ENCODE measurements at regions not wholly inside any gene's neighbourhood (a gene's known extent, or its start where the extent isn't known, plus 50 kb on each side); places are given as distances from the start of the nearest gene placed in this dataset.

DNA sequence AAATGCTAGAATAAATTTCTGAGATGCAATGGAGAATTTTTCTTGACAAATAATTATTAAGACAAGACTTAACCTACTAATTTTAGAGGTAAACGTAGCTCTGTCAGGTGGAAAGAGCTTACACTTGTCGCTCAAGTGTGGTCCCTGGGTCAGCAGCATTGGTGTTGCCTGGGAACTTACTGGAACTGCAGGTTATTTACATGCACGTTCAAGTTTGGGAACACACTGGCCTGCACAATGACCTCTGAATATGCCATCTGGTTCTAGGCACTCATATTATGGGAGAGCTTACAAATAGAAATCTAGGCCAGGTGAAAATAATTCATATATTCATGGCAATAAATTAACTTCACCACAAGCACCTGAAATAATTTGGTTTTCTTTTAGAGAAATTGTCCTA is 88.5 kb upstream of the BCL9 start (continued):
- TF ChIP-seq SMAD4 (CRISPR knock-in tag; IDR thresholded peaks at IDR 0.05) (no peak), HMGXB4 (CRISPR knock-in tag; IDR thresholded peaks at IDR 0.05) (no peak), ZNF317 (CRISPR knock-in tag; IDR thresholded peaks at IDR 0.05; ENCODE audit: borderline replicate concordance, low read depth) (no peak), SOX15 (CRISPR knock-in tag; IDR thresholded peaks at IDR 0.05) (no peak), ZNF121 (CRISPR knock-in tag; IDR thresholded peaks at IDR 0.05) (no peak), MYBL2 (CRISPR knock-in tag; IDR thresholded peaks at IDR 0.05) (no peak), EMX1 (CRISPR knock-in tag; IDR thresholded peaks at IDR 0.05) (no peak)

- Mint-ChIP-seq H3K36me3 (peaks cover 12% of the 10 kb centered on the region), H3K27ac (no peak overlapping the region), H3K9me3 (peaks cover 26% of the 10 kb centered on the region), H3K27me3 (ENCODE audit: low read depth) (peaks cover 38% of the 10 kb centered on the region), H3K4me1 (no peaks in the 10 kb centered on the region), H3K4me3 (no peak overlapping the region)
- CTCF ChIA-PET, result no interaction called here
- DNase-seq (ENCODE audit: low spot score), result no peak
- ATAC-seq, result no peak
- POLR2A ChIA-PET, result no interaction called here
- TF ChIP-seq ZSCAN18 (CRISPR knock-in tag; IDR thresholded peaks at IDR 0.05), result no peak
- TF ChIP-seq E2F4 (CRISPR knock-in tag; IDR thresholded peaks at IDR 0.05; ENCODE audit: borderline replicate concordance, low read depth), result no peak
- no peak for TF ChIP-seq ZNF396 (CRISPR knock-in tag; IDR thresholded peaks at IDR 0.05; ENCODE audit: borderline replicate concordance)
- TF ChIP-seq PRRX2 (CRISPR knock-in tag; IDR thresholded peaks at IDR 0.05), result no peak
- no peak for TF ChIP-seq NFATC4 (CRISPR knock-in tag; IDR thresholded peaks at IDR 0.05)
- TF ChIP-seq, protein P1, sequence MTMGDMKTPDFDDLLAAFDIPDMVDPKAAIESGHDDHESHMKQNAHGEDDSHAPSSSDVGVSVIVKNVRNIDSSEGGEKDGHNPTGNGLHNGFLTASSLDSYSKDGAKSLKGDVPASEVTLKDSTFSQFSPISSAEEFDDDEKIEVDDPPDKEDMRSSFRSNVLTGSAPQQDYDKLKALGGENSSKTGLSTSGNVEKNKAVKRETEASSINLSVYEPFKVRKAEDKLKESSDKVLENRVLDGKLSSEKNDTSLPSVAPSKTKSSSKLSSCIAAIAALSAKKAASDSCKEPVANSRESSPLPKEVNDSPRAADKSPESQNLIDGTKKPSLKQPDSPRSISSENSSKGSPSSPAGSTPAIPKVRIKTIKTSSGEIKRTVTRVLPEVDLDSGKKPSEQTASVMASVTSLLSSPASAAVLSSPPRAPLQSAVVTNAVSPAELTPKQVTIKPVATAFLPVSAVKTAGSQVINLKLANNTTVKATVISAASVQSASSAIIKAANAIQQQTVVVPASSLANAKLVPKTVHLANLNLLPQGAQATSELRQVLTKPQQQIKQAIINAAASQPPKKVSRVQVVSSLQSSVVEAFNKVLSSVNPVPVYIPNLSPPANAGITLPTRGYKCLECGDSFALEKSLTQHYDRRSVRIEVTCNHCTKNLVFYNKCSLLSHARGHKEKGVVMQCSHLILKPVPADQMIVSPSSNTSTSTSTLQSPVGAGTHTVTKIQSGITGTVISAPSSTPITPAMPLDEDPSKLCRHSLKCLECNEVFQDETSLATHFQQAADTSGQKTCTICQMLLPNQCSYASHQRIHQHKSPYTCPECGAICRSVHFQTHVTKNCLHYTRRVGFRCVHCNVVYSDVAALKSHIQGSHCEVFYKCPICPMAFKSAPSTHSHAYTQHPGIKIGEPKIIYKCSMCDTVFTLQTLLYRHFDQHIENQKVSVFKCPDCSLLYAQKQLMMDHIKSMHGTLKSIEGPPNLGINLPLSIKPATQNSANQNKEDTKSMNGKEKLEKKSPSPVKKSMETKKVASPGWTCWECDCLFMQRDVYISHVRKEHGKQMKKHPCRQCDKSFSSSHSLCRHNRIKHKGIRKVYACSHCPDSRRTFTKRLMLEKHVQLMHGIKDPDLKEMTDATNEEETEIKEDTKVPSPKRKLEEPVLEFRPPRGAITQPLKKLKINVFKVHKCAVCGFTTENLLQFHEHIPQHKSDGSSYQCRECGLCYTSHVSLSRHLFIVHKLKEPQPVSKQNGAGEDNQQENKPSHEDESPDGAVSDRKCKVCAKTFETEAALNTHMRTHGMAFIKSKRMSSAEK (CRISPR knock-in tag; IDR thresholded peaks at IDR 0.05; ENCODE audit: borderline replicate concordance), result no peak
- no peak for TF ChIP-seq ELF4 (CRISPR knock-in tag; IDR thresholded peaks at IDR 0.05; ENCODE audit: low read depth)
- TF ChIP-seq USF2 (CRISPR knock-in tag; IDR thresholded peaks at IDR 0.05), result no peak
- TF ChIP-seq ZNF219 (CRISPR knock-in tag; IDR thresholded peaks at IDR 0.05; ENCODE audit: borderline replicate concordance), result no peak
- TF ChIP-seq, protein P2, sequence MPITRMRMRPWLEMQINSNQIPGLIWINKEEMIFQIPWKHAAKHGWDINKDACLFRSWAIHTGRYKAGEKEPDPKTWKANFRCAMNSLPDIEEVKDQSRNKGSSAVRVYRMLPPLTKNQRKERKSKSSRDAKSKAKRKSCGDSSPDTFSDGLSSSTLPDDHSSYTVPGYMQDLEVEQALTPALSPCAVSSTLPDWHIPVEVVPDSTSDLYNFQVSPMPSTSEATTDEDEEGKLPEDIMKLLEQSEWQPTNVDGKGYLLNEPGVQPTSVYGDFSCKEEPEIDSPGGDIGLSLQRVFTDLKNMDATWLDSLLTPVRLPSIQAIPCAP (CRISPR knock-in tag; IDR thresholded peaks at IDR 0.05), result no peak
- no peak for TF ChIP-seq ARID4B (CRISPR knock-in tag; IDR thresholded peaks at IDR 0.05; ENCODE audit: borderline replicate concordance)
These were observed 78.3 kb upstream of the BCL9 start for GRCh38 chr1:147463022-147463421.
